Occipital lobe (tissue), 1 donor: ENCODE measurements at regions not wholly inside any gene's neighbourhood (a gene's known extent, or its start where the extent isn't known, plus 50 kb on each side); places are given as distances from the start of the nearest gene placed in this dataset.
"Not testable (repeated sequence)": the region's sequence is repeated elsewhere in the genome, so short reads cannot be mapped to it uniquely, and the experiment has no call there.

Experiments used
- DNase-seq: peaks from one replicate; lab custom pipeline; 2025; lab: John Stamatoyannopoulos, UW

DNA sequence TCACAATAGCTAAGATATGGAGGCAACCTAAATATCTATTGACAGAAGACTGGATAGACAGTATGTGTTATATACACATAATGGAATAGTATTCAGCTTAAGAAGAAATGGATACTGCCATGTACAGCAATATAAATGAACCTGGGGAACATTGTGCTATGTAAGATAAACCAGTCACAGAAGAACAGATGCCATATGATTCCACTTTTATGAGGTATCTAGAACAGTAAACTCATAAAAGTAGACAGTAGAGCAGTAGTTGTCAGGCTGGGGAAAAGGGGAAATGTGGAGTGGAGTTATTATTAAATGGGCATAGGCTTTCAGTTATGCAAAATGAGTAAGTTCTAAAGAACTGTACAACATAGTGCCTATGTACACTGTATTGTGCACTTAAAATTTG is 1055.7 kb upstream of the TMEFF2 start:
- DNase-seq = no peak

GRCh38 chr2:193240752-193241151 is 1046.0 kb upstream of the TMEFF2 start:
- no peak for DNase-seq

DNA sequence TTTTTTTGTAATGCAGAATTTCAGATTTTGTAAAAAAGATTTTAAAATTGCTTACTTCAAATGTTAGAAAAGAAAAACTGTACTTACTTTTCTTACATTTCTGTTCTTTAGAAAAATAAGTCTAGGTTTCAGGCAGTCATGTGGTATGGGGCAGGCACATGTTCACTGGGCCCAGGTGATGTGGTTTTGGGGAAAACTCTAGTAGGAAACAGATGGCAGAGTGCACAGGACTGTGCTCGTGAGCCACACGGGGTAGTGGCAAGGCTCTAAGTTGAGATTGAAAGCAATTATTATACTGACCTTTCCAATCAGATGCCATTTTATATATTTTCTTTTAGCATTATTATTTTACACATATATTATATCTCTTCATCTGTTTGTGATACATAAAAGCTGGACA is 1036.9 kb upstream of the TMEFF2 start:
- no peak for DNase-seq

- no peak for DNase-seq
These were observed 1033.5 kb upstream of the TMEFF2 start for GRCh38 chr2:193228276-193228675.

DNA sequence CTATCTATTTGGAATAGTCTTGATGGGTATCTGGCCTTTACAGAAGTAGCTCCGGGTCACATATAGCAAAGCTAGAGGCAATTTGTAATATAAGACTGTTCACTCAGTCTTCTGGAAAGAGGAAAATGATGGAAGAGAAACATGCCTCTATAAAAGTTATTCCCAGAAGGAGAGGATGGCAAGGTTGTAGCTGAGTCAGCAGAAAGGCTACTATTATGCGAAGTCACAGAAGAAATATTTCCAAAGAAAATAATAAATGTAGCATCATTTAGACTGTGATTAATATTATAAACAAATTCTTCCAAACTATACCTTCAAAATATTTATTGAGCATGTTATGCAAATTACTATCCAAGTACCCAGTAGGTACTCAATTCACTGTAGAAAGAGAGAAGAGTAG is 1027.7 kb upstream of the TMEFF2 start:
- no peak for DNase-seq

DNA sequence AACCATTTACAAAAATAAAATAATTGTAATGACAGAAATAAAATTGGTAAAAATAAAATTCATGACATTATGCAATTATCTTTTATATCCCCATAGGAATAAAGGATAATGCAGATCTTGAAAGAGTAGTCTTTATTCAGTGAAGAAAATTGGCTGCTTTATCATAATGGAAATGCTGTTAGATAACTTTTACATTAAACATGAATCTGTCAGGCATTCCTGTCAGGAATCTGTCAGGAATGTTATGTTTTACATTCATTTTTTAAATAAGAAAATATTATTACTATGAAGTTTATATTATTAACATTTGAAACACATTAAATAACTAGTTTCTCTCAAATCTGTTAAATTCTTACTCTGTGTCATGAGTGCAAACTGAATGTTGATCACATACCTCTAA is 1024.7 kb upstream of the TMEFF2 start:
- no peak for DNase-seq

DNA sequence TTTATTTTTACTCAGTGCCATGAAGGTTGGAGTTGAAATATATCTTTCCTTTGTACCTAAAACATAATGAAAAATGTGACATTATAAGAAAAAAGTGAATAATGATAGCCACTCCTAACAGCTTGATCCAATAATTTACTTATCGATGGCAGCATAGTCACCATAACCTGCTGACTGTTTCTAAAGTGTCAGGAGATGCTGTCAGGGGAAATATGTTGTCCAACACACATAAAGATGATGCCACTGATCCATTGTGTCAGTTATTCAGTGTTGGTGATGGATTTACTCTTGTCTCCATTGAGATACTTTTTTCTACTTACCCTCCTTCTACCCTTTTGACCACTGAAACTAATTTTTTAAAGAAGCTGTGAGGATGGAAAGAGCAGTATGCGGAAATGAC is 1006.9 kb upstream of the TMEFF2 start:
- DNase-seq = no peak

DNA sequence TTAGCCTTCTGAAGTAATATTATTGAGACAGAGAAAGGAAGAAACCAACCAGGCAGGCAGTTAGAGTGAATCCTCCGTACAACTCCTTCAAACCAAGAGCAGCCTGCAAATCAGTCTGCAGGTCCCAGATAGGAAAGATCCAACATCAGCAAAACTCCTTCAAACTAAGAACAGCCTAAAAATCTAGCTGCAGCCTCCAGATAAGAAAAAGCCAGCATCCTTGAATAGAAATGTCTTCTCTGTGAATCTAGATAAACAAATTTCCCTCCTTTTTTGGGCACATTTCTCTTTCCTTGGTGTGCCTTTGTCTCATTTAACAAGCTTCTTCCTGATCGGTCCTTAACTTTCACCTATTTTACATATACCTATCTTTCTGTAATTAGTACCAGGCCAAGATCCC is 1004.6 kb upstream of the TMEFF2 start:
- no peak for DNase-seq

- no peak for DNase-seq
These were observed 993.1 kb upstream of the TMEFF2 start for GRCh38 chr2:193187816-193188215.

GRCh38 chr2:193170981-193171380 is 976.2 kb upstream of the TMEFF2 start:
- not testable (repeated sequence) for DNase-seq

DNA sequence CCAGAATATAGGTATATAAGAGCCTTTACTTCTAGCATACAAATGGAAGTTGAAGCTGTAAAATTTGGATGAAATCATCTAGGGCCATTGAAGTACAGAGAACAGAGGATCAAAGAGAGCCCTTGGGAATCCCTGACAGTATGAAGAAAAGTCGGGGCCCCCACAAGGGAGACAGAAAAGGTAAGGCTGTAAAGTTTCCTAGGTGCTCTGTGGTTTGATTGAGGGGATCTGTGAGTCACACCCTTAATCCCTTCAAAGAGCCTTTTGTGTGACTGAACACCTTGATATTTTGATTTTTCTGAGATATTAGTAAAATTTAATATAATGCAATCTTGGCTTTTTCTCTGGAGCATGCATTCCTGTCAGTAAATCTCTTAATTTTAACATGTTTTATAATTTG is 961.7 kb upstream of the TMEFF2 start:
- DNase-seq = no peak

GRCh38 chr2:193154076-193154475 is 959.3 kb upstream of the TMEFF2 start:
- DNase-seq = no peak

DNA sequence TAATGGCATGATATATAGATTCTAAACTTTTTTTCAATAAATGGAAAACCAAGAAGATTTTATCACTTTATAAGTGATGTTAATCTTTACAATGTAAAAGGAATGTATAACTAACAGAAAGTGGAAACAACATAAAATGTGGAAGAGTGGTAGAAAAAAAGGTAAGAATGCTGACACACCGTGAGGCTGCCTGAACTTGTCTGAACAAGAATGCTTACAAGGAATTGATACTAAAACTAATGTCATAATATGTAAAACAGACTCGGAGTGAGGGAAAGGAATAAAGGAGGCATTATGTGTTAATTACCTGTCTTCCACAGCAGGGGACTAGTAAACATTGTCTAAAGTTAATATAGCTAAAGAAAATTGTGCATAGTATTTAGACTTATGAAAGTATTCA is 958.8 kb upstream of the TMEFF2 start:
- DNase-seq = no peak

DNA sequence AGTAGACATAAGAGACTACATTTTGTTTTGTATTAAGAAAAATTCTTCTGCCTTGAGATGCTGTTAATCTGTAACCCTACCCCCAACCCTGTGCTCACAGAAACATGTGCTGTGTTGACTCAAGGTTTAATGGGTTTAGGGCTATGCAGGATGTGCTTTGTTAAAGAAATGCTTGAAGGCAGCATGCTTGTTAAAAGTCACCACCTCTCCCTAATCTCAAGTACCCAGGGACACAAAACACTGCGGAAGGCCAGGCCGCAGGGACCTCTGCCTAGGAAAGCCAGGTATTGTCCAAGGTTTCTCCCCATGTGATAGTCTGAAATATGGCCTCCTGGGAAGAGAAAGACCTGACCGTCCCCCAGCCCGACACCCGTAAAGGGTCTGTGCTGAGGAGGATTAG is 947.7 kb upstream of the TMEFF2 start:
- DNase-seq = not testable (repeated sequence)

DNA sequence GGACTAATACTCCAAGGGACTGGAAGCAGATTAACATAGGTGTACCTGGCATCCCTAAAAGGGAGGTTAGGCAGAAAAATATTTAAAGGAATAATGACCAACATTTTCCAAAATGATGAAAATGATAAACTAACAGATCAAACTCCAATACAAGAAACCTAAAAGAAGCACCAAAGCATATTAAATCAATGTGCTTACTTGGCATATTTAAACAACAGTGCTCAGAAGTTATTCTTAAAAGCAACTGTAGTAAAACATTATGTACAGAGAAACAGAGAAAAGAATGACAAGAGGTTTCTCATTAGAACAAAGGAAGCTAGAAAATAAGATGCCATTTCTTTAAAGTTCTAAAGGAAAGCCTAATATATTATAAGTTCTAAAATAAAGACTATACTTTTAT is 947.3 kb upstream of the TMEFF2 start:
- no peak for DNase-seq

DNA sequence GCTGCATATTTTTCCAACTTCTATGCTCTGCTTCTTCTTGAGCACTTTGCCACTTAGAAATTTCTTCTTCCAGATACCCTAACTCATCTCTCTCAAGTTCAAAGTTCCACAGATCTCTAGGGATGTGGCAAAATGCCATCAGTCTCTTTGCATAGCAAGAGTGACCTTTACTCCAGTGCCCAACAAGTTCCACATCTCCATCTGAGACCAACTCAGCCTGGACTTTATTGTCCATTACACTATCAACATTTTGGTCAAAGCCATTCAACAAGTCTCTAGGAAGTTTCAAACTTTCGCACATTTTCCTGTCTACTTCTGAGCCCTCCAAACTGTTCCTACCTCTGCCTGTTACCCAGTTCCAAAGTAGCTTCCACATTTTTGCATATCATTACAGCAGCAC is 946.2 kb upstream of the TMEFF2 start:
- not testable (repeated sequence) for DNase-seq

- DNase-seq = no peak
These were observed 930.1 kb upstream of the TMEFF2 start for GRCh38 chr2:193124815-193125214.

- DNase-seq = no peak
These were observed 920.1 kb upstream of the TMEFF2 start for GRCh38 chr2:193114827-193115226.

- no peak for DNase-seq
These were observed 918.3 kb upstream of the TMEFF2 start for GRCh38 chr2:193112986-193113385.

GRCh38 chr2:193103064-193103463 is 908.3 kb upstream of the TMEFF2 start:
- DNase-seq = no peak

GRCh38 chr2:193101591-193101990 is 906.9 kb upstream of the TMEFF2 start:
- DNase-seq = no peak

- no peak for DNase-seq
These were observed 893.3 kb upstream of the TMEFF2 start for GRCh38 chr2:193088026-193088425.

GRCh38 chr2:193076995-193077394 is 882.3 kb upstream of the TMEFF2 start:
- no peak for DNase-seq

DNA sequence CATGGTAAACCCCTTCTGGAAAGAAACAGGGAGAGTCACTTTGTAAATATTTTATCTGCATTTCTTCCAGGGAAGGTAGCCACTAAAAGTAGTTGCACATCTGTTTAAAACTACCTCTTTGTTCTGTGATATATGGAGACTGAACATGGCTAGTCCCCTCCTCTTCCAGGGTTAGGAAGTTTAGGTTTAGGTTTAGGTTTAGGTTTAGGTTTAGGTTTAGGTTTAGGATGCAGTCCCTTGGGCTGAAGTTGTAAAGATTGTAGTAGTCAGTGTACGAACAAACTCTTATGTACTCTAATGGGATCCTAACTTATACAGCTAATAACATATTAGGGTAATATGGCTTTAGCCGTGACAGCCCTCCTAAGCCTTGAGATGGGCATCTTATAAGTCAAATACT is 880.2 kb upstream of the TMEFF2 start:
- no peak for DNase-seq

GRCh38 chr2:193072647-193073046 is 877.9 kb upstream of the TMEFF2 start:
- no peak for DNase-seq
